TTC549 (cell line): ENCODE measurements at regions not wholly inside any gene's neighbourhood (a gene's known extent, or its start where the extent isn't known, plus 50 kb on each side); places are given as distances from the start of the nearest gene placed in this dataset.
"Not testable (repeated sequence)": the region's sequence is repeated elsewhere in the genome, so short reads cannot be mapped to it uniquely, and the experiment has no call there.

Source experiments
- FAIRE-seq: peaks from 2 replicates; lab custom pipeline; 2012; peaks lifted over from hg19 to GRCh38; lab: Jason Lieb, UNC

- FAIRE-seq = no peak
These were observed 155.3 kb downstream of the RAD51AP2 start for GRCh38 chr2:17362956-17363355.

- no peak for FAIRE-seq
These were observed 162.5 kb downstream of the RAD51AP2 start for GRCh38 chr2:17355608-17356329.

DNA sequence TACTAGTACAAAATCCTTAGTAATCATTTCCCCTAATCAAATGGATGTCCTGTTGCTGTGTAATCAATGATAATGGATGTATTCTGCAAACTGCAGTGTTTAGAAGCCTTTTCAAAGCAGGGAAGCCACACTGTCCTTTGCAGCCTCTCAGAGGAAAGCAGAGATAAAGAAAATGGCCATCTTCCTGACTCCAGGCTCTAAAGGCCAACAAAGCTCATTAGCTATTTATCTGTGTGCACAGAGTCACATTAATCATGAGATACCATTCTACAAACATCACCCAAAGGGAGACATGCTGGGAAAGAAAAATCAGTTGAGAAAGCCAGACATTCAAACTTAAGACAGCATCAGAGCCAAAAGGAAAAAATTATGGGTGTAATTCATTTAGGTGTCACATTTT lies 165.0 kb downstream of the RAD51AP2 start:
- FAIRE-seq = no peak

- FAIRE-seq = not testable (repeated sequence)
These were observed 175.5 kb downstream of the RAD51AP2 start for GRCh38 chr2:17342692-17343091.

DNA sequence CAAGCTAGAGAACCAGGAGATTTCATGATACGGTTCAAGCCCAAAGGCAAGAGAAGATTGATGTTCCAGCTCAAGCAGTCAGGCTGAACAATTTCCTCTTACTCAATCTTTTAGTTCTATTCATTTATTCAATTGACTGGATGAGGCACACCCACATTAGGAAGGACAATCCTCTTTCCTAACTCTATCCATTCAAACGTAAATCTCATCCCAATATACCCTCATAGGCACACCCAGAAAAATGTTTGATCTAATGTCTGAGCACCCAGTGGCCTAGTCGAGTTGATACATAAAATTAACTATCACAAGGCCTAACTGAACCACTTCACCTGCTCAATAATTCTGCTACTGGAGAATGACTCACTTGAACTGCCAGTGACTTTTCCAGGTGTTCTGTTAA lies 180.7 kb downstream of the RAD51AP2 start:
- no peak for FAIRE-seq

DNA sequence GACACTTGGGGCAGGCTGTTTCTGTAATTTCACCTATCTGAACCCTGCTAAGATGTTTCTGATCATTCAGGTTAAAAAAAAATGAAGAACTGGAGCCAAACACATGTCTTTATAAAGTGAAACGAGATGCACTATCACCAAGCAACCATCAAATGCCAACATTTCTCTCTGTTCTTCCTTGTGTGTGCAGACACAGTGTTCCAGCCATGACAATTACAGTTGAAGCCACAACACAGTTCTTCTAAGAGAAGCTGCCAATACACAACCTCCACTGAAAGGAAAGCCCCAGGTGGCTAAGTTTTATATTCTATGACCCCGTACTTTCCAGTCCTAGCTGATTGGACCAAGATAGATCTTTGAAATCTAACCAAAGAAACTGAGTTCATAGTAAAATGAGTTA lies 181.8 kb downstream of the RAD51AP2 start:
- FAIRE-seq = no peak

DNA sequence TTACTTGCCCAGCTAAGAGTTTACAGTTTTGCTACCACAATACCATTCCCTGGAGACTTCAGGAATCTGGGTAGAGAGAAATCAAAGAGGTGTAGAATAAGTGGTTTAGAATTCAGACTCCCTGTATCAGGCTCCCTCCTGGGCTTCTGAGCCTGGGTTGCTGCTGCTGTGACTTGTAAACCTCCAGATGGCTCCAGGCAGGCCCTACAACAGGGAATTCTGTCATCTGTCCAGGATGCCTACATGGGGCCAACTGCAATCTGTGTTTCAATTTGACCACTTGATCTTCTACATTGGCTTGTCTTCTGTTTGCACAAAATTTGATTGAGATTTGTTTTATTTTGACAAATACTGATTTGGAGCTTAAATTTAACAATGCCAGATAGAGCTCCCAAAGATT lies 183.9 kb downstream of the RAD51AP2 start:
- no peak for FAIRE-seq

DNA sequence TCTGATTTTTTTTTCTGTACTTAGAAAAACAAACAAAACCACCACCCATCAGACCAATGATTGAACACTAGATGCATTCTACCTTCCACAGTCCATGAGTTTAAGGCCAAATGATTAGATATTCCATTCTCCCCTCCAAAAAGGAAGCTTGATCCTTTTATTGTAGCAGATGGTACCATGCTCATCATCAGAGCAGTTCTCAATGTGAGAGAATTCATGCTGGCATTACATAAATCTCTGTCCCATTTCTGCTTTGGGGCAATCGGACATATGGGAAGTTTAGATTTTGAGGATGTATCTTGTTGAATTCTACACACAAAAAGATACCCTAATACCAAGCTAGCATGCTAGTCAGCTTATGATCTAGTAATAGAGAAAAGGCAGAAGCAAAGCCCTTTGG lies 186.6 kb downstream of the RAD51AP2 start:
- FAIRE-seq = no peak

- no peak for FAIRE-seq
These were observed 190.1 kb downstream of the RAD51AP2 start for GRCh38 chr2:17328161-17328560.

DNA sequence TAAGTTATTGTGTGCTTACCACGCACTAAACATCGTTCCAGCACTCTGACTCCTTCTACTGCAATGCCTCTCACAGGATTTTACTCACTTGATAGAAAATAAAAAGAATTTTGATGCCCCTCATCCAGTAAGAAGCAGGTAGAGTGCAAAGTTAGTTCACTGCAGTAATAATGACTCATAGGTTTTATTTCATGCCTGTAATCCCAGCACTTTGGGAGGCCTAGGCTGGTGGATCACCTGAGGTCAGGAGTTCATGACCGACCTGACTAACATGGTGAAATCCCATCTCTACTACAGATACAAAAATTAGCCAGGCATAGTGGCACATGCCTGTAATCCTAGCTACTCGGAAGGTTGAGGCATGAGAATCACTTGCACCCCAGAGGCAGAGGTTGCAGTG lies 190.6 kb downstream of the RAD51AP2 start:
- no peak for FAIRE-seq

- FAIRE-seq = no peak
These were observed 191.5 kb downstream of the RAD51AP2 start for GRCh38 chr2:17326717-17327116.

GRCh38 chr2:17323697-17324096 lies 194.5 kb downstream of the RAD51AP2 start:
- no peak for FAIRE-seq

DNA sequence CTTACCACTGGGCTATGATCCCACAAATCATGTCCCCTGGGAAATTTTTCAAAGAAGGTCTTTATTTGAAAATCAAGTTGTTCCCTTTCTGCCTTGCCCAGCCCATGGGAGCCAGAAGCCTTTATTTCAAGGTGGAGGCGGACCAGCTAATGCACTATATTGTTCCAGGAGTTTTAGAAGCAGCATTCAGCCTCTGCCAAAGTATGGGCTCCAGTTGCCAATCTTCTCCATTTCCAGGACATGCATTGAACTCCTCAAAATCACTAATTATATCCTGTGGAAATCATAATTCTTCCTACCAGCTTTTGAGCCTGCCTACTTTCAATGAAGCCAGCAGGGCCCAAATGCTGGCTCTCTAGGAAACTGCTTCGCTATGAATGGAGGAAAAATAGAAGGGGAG lies 195.8 kb downstream of the RAD51AP2 start:
- no peak for FAIRE-seq

- no peak for FAIRE-seq
These were observed 199.2 kb downstream of the RAD51AP2 start for GRCh38 chr2:17319090-17319489.

- FAIRE-seq = no peak
These were observed 200.2 kb downstream of the RAD51AP2 start for GRCh38 chr2:17318013-17318412.

DNA sequence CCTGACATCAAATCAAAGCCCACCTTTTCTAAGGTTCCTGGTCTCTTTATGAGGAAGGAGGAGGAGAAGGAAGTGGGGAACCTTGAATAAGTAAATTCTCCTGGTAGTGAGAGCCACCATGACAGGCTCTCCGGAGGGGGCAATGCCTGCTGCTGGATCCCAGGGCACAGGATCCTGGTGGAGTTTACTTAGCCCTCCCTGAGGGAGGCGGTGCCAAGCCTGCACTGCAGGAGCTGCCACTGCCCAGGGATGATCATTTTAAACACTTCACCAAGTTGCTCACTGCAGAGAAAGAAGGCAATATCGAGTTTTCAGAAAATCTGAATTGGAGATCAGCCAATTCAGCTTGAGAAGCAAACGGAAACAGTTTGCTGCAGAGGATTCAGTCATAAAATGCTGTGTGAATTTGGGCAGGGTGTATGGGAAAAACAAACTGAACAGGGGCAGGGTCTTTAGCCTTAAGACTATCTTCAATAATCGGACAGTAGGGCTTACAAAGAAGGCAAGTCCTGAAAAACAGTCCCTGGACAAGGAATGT lies 200.7 kb downstream of the RAD51AP2 start:
- FAIRE-seq = no peak

DNA sequence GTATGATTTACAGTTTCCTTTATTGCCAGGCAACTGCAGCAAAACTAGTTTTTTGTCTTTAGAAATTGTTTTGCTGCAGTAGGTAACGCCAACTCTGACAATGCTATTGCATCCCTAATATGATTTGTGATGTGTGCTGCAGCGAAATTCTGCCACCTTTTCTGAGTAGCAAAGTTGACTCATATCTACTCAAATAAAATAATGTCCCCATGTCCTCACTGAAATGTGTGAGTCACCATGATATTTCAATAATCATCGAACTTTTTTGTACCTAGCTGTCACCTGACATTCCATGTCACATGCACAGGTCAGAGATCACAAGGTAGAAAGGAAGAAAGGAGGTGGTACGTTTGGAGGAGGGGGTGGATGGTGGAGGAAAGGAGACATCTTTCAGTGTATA lies 205.0 kb downstream of the RAD51AP2 start:
- no peak for FAIRE-seq

- no peak for FAIRE-seq
These were observed 206.3 kb downstream of the RAD51AP2 start for GRCh38 chr2:17311771-17312511.

GRCh38 chr2:17311106-17311619 lies 207.1 kb downstream of the RAD51AP2 start:
- FAIRE-seq = no peak

- no peak for FAIRE-seq
These were observed 208.4 kb downstream of the RAD51AP2 start for GRCh38 chr2:17309741-17310339.

GRCh38 chr2:17309181-17309580 lies 209.1 kb downstream of the RAD51AP2 start:
- no peak for FAIRE-seq

DNA sequence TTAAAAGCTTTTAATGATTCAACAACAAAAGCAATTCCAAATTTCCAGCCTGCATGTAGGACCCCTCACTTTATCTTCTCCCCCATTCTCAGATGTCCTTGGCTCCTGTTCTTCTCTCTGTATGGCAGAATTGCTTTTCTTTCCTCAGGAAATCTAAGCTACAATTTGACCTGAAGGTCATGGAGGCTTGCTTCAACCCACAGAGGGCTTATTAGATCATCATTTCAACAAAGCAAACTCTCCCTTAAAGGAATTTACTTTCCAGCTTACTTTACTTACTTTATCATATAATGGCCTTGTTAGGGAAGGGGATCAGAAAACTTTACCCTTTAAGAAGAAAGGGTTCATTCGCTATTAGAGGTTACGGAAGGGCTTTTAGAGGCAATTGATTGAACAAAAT lies 211.5 kb downstream of the RAD51AP2 start:
- no peak for FAIRE-seq

DNA sequence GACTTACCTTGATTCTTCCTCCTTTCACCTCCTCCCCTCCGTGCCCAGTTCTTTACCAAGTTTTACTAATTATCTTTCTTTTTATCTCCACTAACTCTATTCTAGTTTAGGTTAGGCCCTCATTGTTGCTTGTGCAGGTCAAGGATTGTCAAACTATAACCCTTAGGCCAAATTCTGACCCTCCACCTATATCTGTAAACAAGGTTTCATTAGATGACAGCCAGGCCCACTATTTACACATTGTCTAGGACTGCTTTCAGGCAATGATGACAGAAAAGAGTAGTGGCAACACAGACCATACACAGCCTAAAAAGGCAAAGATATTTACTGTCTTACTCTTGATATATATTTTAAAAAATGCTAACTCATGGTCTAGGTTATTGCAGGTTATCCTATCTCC lies 212.0 kb downstream of the RAD51AP2 start:
- no peak for FAIRE-seq
